Kidney epithelial cell (primary cell): ENCODE measurements at regions not wholly inside any gene's neighbourhood (a gene's known extent, or its start where the extent isn't known, plus 50 kb on each side); places are given as distances from the start of the nearest gene placed in this dataset.

Source experiments
- DNase-seq: peaks from one replicate; pipeline ENCODE4 v3.0.0-alpha.2; 2010; ENCODE audit warnings: low read depth
- H3K27me3 ChIP-seq: 2 replicates; pipeline ENCODE4 v1.6.0; 2011; ENCODE audit warnings: low read length; ENCODE audit not compliant: control insufficient read depth, insufficient read depth
- H3K36me3 ChIP-seq: 2 replicates; pipeline ENCODE4 v1.5.1; 2011; ENCODE audit warnings: low read length; ENCODE audit not compliant: control insufficient read depth, insufficient read depth
- H3K4me3 ChIP-seq: 2 replicates; pipeline ENCODE4 v1.5.1; 2011; ENCODE audit warnings: low read depth, mild to moderate bottlenecking, control low read depth, low read length
- CTCF ChIP-seq: IDR thresholded peaks from 2 replicates; pipeline ENCODE4 v1.5.1; 2011; ENCODE audit warnings: mild to moderate bottlenecking, moderate library complexity, low read length, control low read depth, inconsistent platforms; ENCODE audit not compliant: insufficient read depth, poor library complexity, severe bottlenecking

- DNase-seq: no peak
- H3K27me3 ChIP-seq: peaks cover 11% of the 10 kb centered on the region
- H3K4me3 ChIP-seq: no peak overlapping the region
- TF ChIP-seq CTCF: no peak
- H3K36me3 ChIP-seq: no peaks in the 10 kb centered on the region
Observed at GRCh38 chr5:4513381-4513780, 626.7 kb upstream of the ADAMTS16 start.

GRCh38 chr5:4514067-4514648 is 626.0 kb upstream of the ADAMTS16 start:
- Histone ChIP-seq H3K36me3 (no peaks in the 10 kb centered on the region), H3K4me3 (no peak overlapping the region), H3K27me3 (peaks cover 11% of the 10 kb centered on the region)
- no peak for TF ChIP-seq CTCF
- no peak for DNase-seq

GRCh38 chr5:4518903-4519672 is 621.0 kb upstream of the ADAMTS16 start:
- H3K27me3 ChIP-seq: no peaks in the 10 kb centered on the region
- no peak overlapping the region for H3K4me3 ChIP-seq
- H3K36me3 ChIP-seq: no peaks in the 10 kb centered on the region
- TF ChIP-seq CTCF: no peak
- DNase-seq: no peak

GRCh38 chr5:4520559-4520958 is 619.6 kb upstream of the ADAMTS16 start:
- Histone ChIP-seq H3K4me3 (no peak overlapping the region), H3K27me3 (no peaks in the 10 kb centered on the region), H3K36me3 (no peaks in the 10 kb centered on the region)
- no peak for DNase-seq
- no peak for TF ChIP-seq CTCF

GRCh38 chr5:4523038-4523437 is 617.1 kb upstream of the ADAMTS16 start:
- TF ChIP-seq CTCF: no peak
- H3K36me3 ChIP-seq: no peaks in the 10 kb centered on the region
- H3K4me3 ChIP-seq: no peak overlapping the region
- no peaks in the 10 kb centered on the region for H3K27me3 ChIP-seq
- no peak for DNase-seq
